Liver (tissue), 8 donors: ENCODE measurements at regions not wholly inside any gene's neighbourhood (a gene's known extent, or its start where the extent isn't known, plus 50 kb on each side); places are given as distances from the start of the nearest gene placed in this dataset.

Experiments used
- DNase-seq: peaks from one replicate; pipeline ENCODE4 v3.0.0-alpha.2; 2017; ENCODE audit warnings: low spot score
- H3K27ac ChIP-seq, 2 donors: one replicate each; pipeline ENCODE4 v1.7.0; 2013; ENCODE audit warnings: inconsistent platforms in 2 of 2, low read length in 2 of 2, control low read depth in 1 of 2, low read depth in 1 of 2, mild to moderate bottlenecking in 1 of 2
- H3K27me3 ChIP-seq, 4 donors: one replicate each; pipeline versions ENCODE4 v1.6.1 to v1.7.0; 2013; ENCODE audit warnings: low read length in 3 of 4, inconsistent platforms in 1 of 4, mild to moderate bottlenecking in 1 of 4, moderate library complexity in 1 of 4; ENCODE audit not compliant: control insufficient read depth in 4 of 4, insufficient read depth in 4 of 4
- H3K36me3 ChIP-seq, 4 donors: one replicate each; pipeline versions ENCODE4 v1.6.1 to v1.7.0; 2013; ENCODE audit warnings: low read length in 3 of 4, mild to moderate bottlenecking in 3 of 4, low read depth in 1 of 4, moderate library complexity in 1 of 4; ENCODE audit not compliant: control insufficient read depth in 4 of 4, insufficient read depth in 3 of 4
- H3K4me1 ChIP-seq, 4 donors: one replicate each; pipeline versions ENCODE4 v1.6.1 to v1.7.0; 2013; ENCODE audit warnings: low read length in 3 of 4, mild to moderate bottlenecking in 3 of 4, moderate library complexity in 1 of 4; ENCODE audit not compliant: control insufficient read depth in 4 of 4, insufficient read depth in 4 of 4
- H3K4me3 ChIP-seq, 3 donors: one replicate each; pipeline versions ENCODE4 v1.6.1 to v1.7.0; 2013; ENCODE audit warnings: low read length in 3 of 3, control low read depth in 1 of 3, low read depth in 1 of 3, mild to moderate bottlenecking in 1 of 3
- H3K9ac ChIP-seq, 2 donors: one replicate each; pipeline ENCODE4 v1.7.0; 2013; ENCODE audit warnings: low read length in 2 of 2, mild to moderate bottlenecking in 2 of 2, moderate library complexity in 2 of 2, control low read depth in 1 of 2, low read depth in 1 of 2
- H3K9me3 ChIP-seq, 4 donors: one replicate each; pipeline versions ENCODE4 v1.6.1 to v1.7.0; 2013; ENCODE audit warnings: low read length in 3 of 4; ENCODE audit not compliant: control insufficient read depth in 4 of 4
- EGR1 ChIP-seq, 2 donors: IDR thresholded peaks; 2 replicates each; pipeline ENCODE4 v1.6.1; 2016 to 2018; ENCODE audit warnings: antibody characterized with exemption in 2 of 2, low read depth in 2 of 2
- FOXA1 ChIP-seq: IDR thresholded peaks from 2 replicates; pipeline ENCODE4 v1.6.1; 2016; ENCODE audit warnings: antibody characterized with exemption
- FOXA2 ChIP-seq: IDR thresholded peaks from 2 replicates; pipeline ENCODE4 v1.6.1; 2016; ENCODE audit warnings: antibody characterized with exemption
- GABPA ChIP-seq, 2 donors: IDR thresholded peaks in 1 of 2; conservative IDR thresholded peaks in 1 of 2; 2 replicates each; pipeline ENCODE4 v1.6.1; 2016; ENCODE audit warnings: antibody characterized with exemption in 2 of 2, mild to moderate bottlenecking in 1 of 2, moderate library complexity in 1 of 2
- HNF4A ChIP-seq, 2 donors: conservative IDR thresholded peaks; 2 replicates each; pipeline ENCODE4 v1.6.1; 2016; ENCODE audit warnings: antibody characterized with exemption in 2 of 2, mild to moderate bottlenecking in 2 of 2
- HNF4G ChIP-seq: IDR thresholded peaks from 2 replicates; pipeline ENCODE4 v1.6.1; 2016; ENCODE audit warnings: antibody characterized with exemption
- JUND ChIP-seq, 2 donors: IDR thresholded peaks; 2 replicates each; pipeline ENCODE4 v1.6.1; 2016; ENCODE audit warnings: antibody characterized with exemption in 2 of 2
- NR2F2 ChIP-seq: IDR thresholded peaks from 2 replicates; pipeline ENCODE4 v1.6.1; 2016; ENCODE audit warnings: antibody characterized with exemption
- RAD21 ChIP-seq, 2 donors: IDR thresholded peaks; 2 replicates each; pipeline ENCODE4 v1.6.1; 2016; ENCODE audit warnings: antibody characterized with exemption in 2 of 2, mild to moderate bottlenecking in 2 of 2
- RXRA ChIP-seq, 2 donors: IDR thresholded peaks; 2 replicates each; pipeline ENCODE4 v1.6.1; 2017 to 2018; ENCODE audit warnings: antibody characterized with exemption in 2 of 2, mild to moderate bottlenecking in 1 of 2
- SP1 ChIP-seq: IDR thresholded peaks from 2 replicates; pipeline ENCODE4 v1.6.1; 2018; ENCODE audit warnings: antibody characterized with exemption, mild to moderate bottlenecking
- TAF1 ChIP-seq: conservative IDR thresholded peaks from 2 replicates; pipeline ENCODE4 v1.6.1; 2016; ENCODE audit warnings: antibody characterized with exemption, mild to moderate bottlenecking
- YY1 ChIP-seq: IDR thresholded peaks from 2 replicates; pipeline ENCODE4 v1.6.1; 2016; ENCODE audit warnings: antibody characterized with exemption, mild to moderate bottlenecking
- WGBS: extraction: QIAGEN DNeasy Blood & Tissue Kit; methylation state at CpG from one replicate; pipeline ENCODE4 v1.1.7; 2013; 5-methylcytosine and 5-hydroxymethylcytosine counted together
- TF ChIP-seq, protein P1 (sequence below): IDR thresholded peaks from 2 replicates; pipeline ENCODE4 v1.6.1; 2016; ENCODE audit warnings: antibody characterized with exemption, mild to moderate bottlenecking
- TF ChIP-seq, protein P2 (sequence below): IDR thresholded peaks from 2 replicates; pipeline ENCODE4 v1.6.1; 2016; ENCODE audit warnings: antibody characterized with exemption
- TF ChIP-seq, protein P3 (sequence below): fragments of 150-350 bp; IDR thresholded peaks from 2 replicates; pipeline ENCODE4 v1.5.1; 2017; ENCODE audit warnings: improper control_type of control experiment, low read depth, low read length; ENCODE audit not compliant: missing input control
- TF ChIP-seq, protein P4 (sequence below): IDR thresholded peaks from 2 replicates; pipeline ENCODE4 v1.6.1; 2016; ENCODE audit warnings: antibody characterized with exemption
- TF ChIP-seq, protein P5 (sequence below): IDR thresholded peaks from 2 replicates; pipeline ENCODE4 v1.6.1; 2016; ENCODE audit warnings: antibody characterized with exemption
- donor health status: healthy.
- donor health status: healthy.
- donor health status: healthy.
- donor health status: healthy.
- donor health status: healthy.

DNA sequence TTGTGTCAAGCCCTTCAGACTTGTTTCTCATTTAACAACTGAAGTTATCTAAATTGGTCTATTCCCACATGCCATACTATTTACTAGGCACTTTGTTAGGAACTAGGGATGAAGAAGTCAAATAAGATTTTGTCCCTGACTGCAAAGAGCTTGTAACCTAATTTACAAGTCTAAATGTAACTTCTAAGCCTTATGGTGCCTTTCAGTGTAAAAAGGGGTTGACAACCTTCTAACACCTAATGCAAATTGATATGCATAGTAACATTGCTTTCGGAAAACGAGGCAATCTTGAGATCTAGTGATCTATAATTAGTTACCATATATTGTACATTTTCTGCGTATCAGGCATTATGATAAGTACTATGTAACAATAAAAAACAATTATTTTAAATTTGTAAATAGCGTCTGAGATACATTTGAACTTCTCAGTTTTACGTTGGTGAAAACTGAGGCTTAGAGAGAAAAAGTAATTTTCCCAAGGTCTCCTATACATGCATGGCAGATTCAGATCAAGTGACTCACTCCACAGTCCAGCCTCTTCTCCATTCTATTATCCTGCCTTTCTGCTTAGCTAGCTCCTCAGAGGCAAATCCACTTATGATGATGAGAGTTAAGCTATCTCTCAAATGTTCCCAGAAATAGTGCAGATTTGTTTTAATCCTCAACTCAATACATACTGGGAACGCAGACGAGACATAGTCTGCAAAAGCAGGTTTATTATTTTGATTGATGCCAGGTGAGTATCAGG, 764.9 kb upstream of the SLITRK5 start:
- 81% methylated on average over 7 of the region's 7 CpGs for WGBS
- Histone ChIP-seq H3K9me3 (no peaks in the 10 kb centered on the region), H3K27me3 (no peaks in the 10 kb centered on the region), H3K36me3 (no peaks in the 10 kb centered on the region), H3K27ac (no peak overlapping the region), H3K4me3 (no peak overlapping the region), H3K9ac (no peak overlapping the region), H3K4me1 (no peaks in the 10 kb centered on the region)
- no peak for DNase-seq
- no peak for TF ChIP-seq RAD21 (IDR thresholded peaks at IDR 0.05)

DNA sequence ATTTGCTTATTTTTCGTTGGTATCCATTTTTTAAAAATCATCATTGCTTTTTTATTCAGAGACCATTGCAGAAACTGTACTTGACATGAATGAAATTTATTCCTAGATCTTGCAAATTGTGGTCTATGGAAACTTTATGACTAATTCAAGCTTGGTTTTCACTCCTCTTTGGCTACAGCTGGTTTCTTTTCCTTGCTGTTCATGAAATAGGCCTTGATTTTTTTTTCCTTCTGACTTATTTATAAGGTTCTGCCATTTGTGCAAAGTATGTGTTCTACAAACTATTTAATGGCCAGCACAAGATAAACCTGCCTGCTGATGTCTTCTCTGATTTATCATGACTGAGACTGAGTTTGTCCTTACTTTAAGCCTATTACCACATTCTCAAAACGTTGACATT, 764.0 kb upstream of the SLITRK5 start:
- H3K9me3 ChIP-seq = no peaks in the 10 kb centered on the region
- WGBS = 28% methylated on average over 2 of the region's 2 CpGs
- no peaks in the 10 kb centered on the region for H3K4me1 ChIP-seq
- no peaks in the 10 kb centered on the region for H3K36me3 ChIP-seq
- H3K27ac ChIP-seq = no peak overlapping the region
- H3K27me3 ChIP-seq = no peaks in the 10 kb centered on the region
- H3K4me3 ChIP-seq = no peak overlapping the region
- TF ChIP-seq JUND (IDR thresholded peaks at IDR 0.05) (no peak), TAF1 (no peak), HNF4A (conservative IDR thresholded peaks at IDR 0.05) (no peak), FOXA2 (no peak), SP1 (no peak), EGR1 (IDR thresholded peaks at IDR 0.05; ENCODE audit: low read depth in 2 of 2) (no peak), YY1 (no peak), RXRA (IDR thresholded peaks at IDR 0.05) (no peak), GABPA (IDR thresholded peaks at IDR 0.05 in 1 of 2, conservative IDR thresholded peaks at IDR 0.05 in 1 of 2) (no peak), RAD21 (IDR thresholded peaks at IDR 0.05) (no peak), HNF4G (no peak), FOXA1 (no peak), NR2F2 (no peak)
- TF ChIP-seq, protein P1, sequence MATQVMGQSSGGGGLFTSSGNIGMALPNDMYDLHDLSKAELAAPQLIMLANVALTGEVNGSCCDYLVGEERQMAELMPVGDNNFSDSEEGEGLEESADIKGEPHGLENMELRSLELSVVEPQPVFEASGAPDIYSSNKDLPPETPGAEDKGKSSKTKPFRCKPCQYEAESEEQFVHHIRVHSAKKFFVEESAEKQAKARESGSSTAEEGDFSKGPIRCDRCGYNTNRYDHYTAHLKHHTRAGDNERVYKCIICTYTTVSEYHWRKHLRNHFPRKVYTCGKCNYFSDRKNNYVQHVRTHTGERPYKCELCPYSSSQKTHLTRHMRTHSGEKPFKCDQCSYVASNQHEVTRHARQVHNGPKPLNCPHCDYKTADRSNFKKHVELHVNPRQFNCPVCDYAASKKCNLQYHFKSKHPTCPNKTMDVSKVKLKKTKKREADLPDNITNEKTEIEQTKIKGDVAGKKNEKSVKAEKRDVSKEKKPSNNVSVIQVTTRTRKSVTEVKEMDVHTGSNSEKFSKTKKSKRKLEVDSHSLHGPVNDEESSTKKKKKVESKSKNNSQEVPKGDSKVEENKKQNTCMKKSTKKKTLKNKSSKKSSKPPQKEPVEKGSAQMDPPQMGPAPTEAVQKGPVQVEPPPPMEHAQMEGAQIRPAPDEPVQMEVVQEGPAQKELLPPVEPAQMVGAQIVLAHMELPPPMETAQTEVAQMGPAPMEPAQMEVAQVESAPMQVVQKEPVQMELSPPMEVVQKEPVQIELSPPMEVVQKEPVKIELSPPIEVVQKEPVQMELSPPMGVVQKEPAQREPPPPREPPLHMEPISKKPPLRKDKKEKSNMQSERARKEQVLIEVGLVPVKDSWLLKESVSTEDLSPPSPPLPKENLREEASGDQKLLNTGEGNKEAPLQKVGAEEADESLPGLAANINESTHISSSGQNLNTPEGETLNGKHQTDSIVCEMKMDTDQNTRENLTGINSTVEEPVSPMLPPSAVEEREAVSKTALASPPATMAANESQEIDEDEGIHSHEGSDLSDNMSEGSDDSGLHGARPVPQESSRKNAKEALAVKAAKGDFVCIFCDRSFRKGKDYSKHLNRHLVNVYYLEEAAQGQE = no peak
- TF ChIP-seq, protein P2, sequence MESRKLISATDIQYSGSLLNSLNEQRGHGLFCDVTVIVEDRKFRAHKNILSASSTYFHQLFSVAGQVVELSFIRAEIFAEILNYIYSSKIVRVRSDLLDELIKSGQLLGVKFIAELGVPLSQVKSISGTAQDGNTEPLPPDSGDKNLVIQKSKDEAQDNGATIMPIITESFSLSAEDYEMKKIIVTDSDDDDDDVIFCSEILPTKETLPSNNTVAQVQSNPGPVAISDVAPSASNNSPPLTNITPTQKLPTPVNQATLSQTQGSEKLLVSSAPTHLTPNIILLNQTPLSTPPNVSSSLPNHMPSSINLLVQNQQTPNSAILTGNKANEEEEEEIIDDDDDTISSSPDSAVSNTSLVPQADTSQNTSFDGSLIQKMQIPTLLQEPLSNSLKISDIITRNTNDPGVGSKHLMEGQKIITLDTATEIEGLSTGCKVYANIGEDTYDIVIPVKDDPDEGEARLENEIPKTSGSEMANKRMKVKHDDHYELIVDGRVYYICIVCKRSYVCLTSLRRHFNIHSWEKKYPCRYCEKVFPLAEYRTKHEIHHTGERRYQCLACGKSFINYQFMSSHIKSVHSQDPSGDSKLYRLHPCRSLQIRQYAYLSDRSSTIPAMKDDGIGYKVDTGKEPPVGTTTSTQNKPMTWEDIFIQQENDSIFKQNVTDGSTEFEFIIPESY = no peak
- TF ChIP-seq, protein P3, sequence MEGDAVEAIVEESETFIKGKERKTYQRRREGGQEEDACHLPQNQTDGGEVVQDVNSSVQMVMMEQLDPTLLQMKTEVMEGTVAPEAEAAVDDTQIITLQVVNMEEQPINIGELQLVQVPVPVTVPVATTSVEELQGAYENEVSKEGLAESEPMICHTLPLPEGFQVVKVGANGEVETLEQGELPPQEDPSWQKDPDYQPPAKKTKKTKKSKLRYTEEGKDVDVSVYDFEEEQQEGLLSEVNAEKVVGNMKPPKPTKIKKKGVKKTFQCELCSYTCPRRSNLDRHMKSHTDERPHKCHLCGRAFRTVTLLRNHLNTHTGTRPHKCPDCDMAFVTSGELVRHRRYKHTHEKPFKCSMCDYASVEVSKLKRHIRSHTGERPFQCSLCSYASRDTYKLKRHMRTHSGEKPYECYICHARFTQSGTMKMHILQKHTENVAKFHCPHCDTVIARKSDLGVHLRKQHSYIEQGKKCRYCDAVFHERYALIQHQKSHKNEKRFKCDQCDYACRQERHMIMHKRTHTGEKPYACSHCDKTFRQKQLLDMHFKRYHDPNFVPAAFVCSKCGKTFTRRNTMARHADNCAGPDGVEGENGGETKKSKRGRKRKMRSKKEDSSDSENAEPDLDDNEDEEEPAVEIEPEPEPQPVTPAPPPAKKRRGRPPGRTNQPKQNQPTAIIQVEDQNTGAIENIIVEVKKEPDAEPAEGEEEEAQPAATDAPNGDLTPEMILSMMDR = no peak
- TF ChIP-seq, protein P4, sequence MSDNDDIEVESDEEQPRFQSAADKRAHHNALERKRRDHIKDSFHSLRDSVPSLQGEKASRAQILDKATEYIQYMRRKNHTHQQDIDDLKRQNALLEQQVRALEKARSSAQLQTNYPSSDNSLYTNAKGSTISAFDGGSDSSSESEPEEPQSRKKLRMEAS = no peak
- TF ChIP-seq, protein P5, sequence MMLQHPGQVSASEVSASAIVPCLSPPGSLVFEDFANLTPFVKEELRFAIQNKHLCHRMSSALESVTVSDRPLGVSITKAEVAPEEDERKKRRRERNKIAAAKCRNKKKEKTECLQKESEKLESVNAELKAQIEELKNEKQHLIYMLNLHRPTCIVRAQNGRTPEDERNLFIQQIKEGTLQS = no peak
- DNase-seq = no peak
- no peak overlapping the region for H3K9ac ChIP-seq
